AG04450 (cell line): ENCODE measurements at regions not wholly inside any gene's neighbourhood (a gene's known extent, or its start where the extent isn't known, plus 50 kb on each side); places are given as distances from the start of the nearest gene placed in this dataset.

Experiments
- CTCF ChIA-PET: fragments of 300-600, 350-600 bp; formaldehyde crosslinking; extraction: SDS; loops from one replicate; lab custom pipeline; 2022; ENCODE audit warnings: antibody characterized with exemption, inconsistent platforms; lab: Charles Lee
- POLR2A ChIA-PET: fragments of 350-600 bp; formaldehyde crosslinking; extraction: SDS; loops from one replicate; lab custom pipeline; 2021; ENCODE audit warnings: antibody characterized with exemption, inconsistent platforms; lab: Yijun Ruan, JAX
- DNase-seq: peaks from one replicate; pipeline ENCODE4 v3.0.0-alpha.2; 2011; ENCODE audit warnings: low read depth, low spot score
- H3K27ac ChIP-seq: one replicate; pipeline ENCODE4 v1.5.1; 2012; ENCODE audit warnings: low read depth, low read length, control low read depth
- H3K27me3 ChIP-seq: one replicate; pipeline ENCODE4 v1.6.0; 2012; ENCODE audit warnings: low read length; ENCODE audit not compliant: control insufficient read depth, insufficient read depth
- H3K4me3 ChIP-seq: 2 replicates; pipeline ENCODE4 v1.5.1; 2011; ENCODE audit warnings: mild to moderate bottlenecking, low read depth, low read length, control low read depth
- H3K9me3 ChIP-seq: 2 replicates; pipeline ENCODE4 v1.5.1; 2012; ENCODE audit warnings: low read length; ENCODE audit not compliant: control insufficient read depth, insufficient read depth
- CTCF ChIP-seq: IDR thresholded peaks from 2 replicates; pipeline ENCODE4 v1.5.1; 2011; ENCODE audit warnings: low read depth, low read length, control low read depth, inconsistent platforms

- ChIA-PET POLR2A (no interaction called here), CTCF (no interaction called here)
- TF ChIP-seq CTCF: no peak
- no peaks in the 10 kb centered on the region for H3K9me3 ChIP-seq
- no peak overlapping the region for H3K4me3 ChIP-seq
- no peaks in the 10 kb centered on the region for H3K27me3 ChIP-seq
- no peak overlapping the region for H3K27ac ChIP-seq
- no peak for DNase-seq
Observed at GRCh38 chr12:92324849-92325500, 179.3 kb upstream of the BTG1 start.

- ChIA-PET POLR2A (no interaction called here), CTCF (no interaction called here)
- H3K9me3 ChIP-seq: no peaks in the 10 kb centered on the region
- H3K27me3 ChIP-seq: no peaks in the 10 kb centered on the region
- DNase-seq: no peak
- H3K4me3 ChIP-seq: no peak overlapping the region
- H3K27ac ChIP-seq: no peak overlapping the region
- TF ChIP-seq CTCF: no peak
Observed at GRCh38 chr12:92312463-92312964, 166.9 kb upstream of the BTG1 start.

GRCh38 chr12:92304371-92305055, 158.9 kb upstream of the BTG1 start:
- CTCF ChIA-PET: no interaction called here
- no peak for DNase-seq
- Histone ChIP-seq H3K27ac (no peak overlapping the region), H3K27me3 (no peaks in the 10 kb centered on the region), H3K9me3 (no peaks in the 10 kb centered on the region), H3K4me3 (no peak overlapping the region)
- no peak for TF ChIP-seq CTCF
- POLR2A ChIA-PET: interaction anchor here (1.0 kb wide), 1 partner anchor 159 kb away, joined by 4 read pairs; the partner anchor contains the start of gene BTG1

GRCh38 chr12:92302041-92302829, 156.6 kb upstream of the BTG1 start:
- ChIA-PET CTCF (no interaction called here), POLR2A (no interaction called here)
- no peak overlapping the region for H3K27ac ChIP-seq
- no peak overlapping the region for H3K4me3 ChIP-seq
- no peaks in the 10 kb centered on the region for H3K9me3 ChIP-seq
- DNase-seq: no peak
- no peak for TF ChIP-seq CTCF
- no peaks in the 10 kb centered on the region for H3K27me3 ChIP-seq
